WTC11 (cell line): ENCODE measurements at regions not wholly inside any gene's neighbourhood (a gene's known extent, or its start where the extent isn't known, plus 50 kb on each side); places are given as distances from the start of the nearest gene placed in this dataset.

ENCODE experiments used
- ATF2 ChIP-seq: sonication (generic); formaldehyde crosslinking; IDR thresholded peaks from 2 replicates; pipeline ENCODE4 v1.8.1; 2022; ENCODE audit warnings: low read depth, missing genetic modification reagents, borderline replicate concordance
- CTCF ChIP-seq: fragments of 200-600 bp; IDR thresholded peaks from 2 replicates; pipeline ENCODE4 v1.8.0; 2022; ENCODE audit warnings: antibody characterized with exemption
- E2F5 ChIP-seq: sonication (generic); formaldehyde crosslinking; IDR thresholded peaks from 2 replicates; pipeline ENCODE4 v1.8.1; 2022; ENCODE audit warnings: mild to moderate bottlenecking, moderate library complexity, missing genetic modification reagents
- FOXK1 ChIP-seq: sonication (generic); formaldehyde crosslinking; IDR thresholded peaks from 2 replicates; pipeline ENCODE4 v1.8.0; 2022; ENCODE audit warnings: mild to moderate bottlenecking, moderate library complexity, missing genetic modification reagents
- TEAD4 ChIP-seq: sonication (generic); formaldehyde crosslinking; IDR thresholded peaks from 2 replicates; pipeline ENCODE4 v1.8.0; 2022; ENCODE audit warnings: mild to moderate bottlenecking, missing genetic modification reagents
- ZNF317 ChIP-seq: sonication (generic); formaldehyde crosslinking; IDR thresholded peaks from 2 replicates; pipeline ENCODE4 v1.8.1; 2023; ENCODE audit warnings: low read depth, mild to moderate bottlenecking, moderate library complexity, missing genetic modification reagents, borderline replicate concordance

DNA sequence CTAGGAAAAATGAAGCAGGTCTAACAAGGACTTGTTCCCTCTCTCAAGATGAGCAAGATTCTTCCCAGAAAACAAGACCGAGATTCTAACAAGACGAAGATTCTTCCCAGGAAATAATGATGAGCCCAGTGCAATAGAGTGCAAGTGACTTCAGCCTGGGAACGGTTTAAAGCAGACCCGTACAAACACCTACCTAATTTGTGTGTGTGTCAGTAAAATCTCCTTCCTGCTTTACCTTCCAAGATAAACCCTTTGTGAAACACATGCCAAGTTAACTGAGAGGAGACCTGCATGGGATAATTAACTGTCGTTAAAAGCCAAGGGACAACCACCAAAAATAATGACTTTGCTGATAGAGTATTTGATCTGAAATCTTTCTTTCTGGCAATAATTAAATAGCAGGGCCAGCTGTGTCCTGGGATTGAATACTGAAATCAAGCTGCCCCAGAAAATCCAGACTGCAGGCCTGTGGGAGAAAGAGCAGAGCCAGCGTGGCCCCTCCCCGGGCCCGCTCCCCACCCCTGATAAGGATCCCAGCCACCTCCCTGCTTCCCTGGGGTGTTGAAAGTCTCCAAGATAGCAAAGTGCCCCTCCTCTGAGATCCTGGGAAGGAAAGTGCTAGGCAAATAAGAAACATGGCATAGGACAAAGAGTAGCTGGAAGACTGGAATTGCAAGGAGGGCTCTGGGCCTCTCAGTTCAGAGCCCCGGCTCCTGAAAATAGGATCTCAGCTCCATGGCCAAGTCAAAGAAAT is 145.5 kb downstream of the CYP26B1 start:
- TF ChIP-seq CTCF (no peak), TEAD4 (CRISPR knock-in tag) (no peak), E2F5 (no peak), FOXK1 (CRISPR knock-in tag) (no peak), ATF2 (CRISPR knock-in tag) (no peak), ZNF317 (CRISPR knock-in tag) (no peak)
